GM18502 (cell line): ENCODE measurements at regions not wholly inside any gene's neighbourhood (a gene's known extent, or its start where the extent isn't known, plus 50 kb on each side); places are given as distances from the start of the nearest gene placed in this dataset.

Experiments
- ATAC-seq: cut with Tn5 transposase; IDR thresholded peaks from one replicate; pipeline ENCODE4 v1.9.1; 2021; ENCODE audit warnings: mild to moderate bottlenecking; ENCODE audit not compliant: unreplicated experiment, poor library complexity

GRCh38 chr5:4150067-4150466 lies 554.4 kb downstream of the IRX1 start:
- ATAC-seq, result no peak

GRCh38 chr5:4156153-4156552 lies 560.5 kb downstream of the IRX1 start:
- ATAC-seq, result no peak

- no peak for ATAC-seq
Observed at GRCh38 chr5:4156889-4157288, 561.3 kb downstream of the IRX1 start.

GRCh38 chr5:4158750-4159447 lies 563.3 kb downstream of the IRX1 start:
- no peak for ATAC-seq

GRCh38 chr5:4159681-4160080 lies 564.0 kb downstream of the IRX1 start:
- no peak for ATAC-seq

- ATAC-seq, result no peak
Observed at GRCh38 chr5:4164167-4164566, 568.5 kb downstream of the IRX1 start.

GRCh38 chr5:4180703-4181102 lies 585.1 kb downstream of the IRX1 start:
- no peak for ATAC-seq

GRCh38 chr5:4182144-4182543 lies 586.5 kb downstream of the IRX1 start:
- no peak for ATAC-seq

GRCh38 chr5:4185127-4185526 lies 589.5 kb downstream of the IRX1 start:
- ATAC-seq, result no peak

- no peak for ATAC-seq
Observed at GRCh38 chr5:4188704-4189103, 593.1 kb downstream of the IRX1 start.

- no peak for ATAC-seq
Observed at GRCh38 chr5:4189317-4189716, 593.7 kb downstream of the IRX1 start.

- ATAC-seq, result no peak
Observed at GRCh38 chr5:4191041-4191440, 595.4 kb downstream of the IRX1 start.

GRCh38 chr5:4191703-4192102 lies 596.1 kb downstream of the IRX1 start:
- ATAC-seq, result no peak

- no peak for ATAC-seq
Observed at GRCh38 chr5:4192111-4192510, 596.5 kb downstream of the IRX1 start.

GRCh38 chr5:4196744-4197143 lies 601.1 kb downstream of the IRX1 start:
- no peak for ATAC-seq

- ATAC-seq, result no peak
Observed at GRCh38 chr5:4197151-4197550, 601.5 kb downstream of the IRX1 start.

GRCh38 chr5:4198461-4198860 lies 602.8 kb downstream of the IRX1 start:
- ATAC-seq, result no peak

GRCh38 chr5:4199049-4199841 lies 603.6 kb downstream of the IRX1 start:
- no peak for ATAC-seq

GRCh38 chr5:4203146-4203545 lies 607.5 kb downstream of the IRX1 start:
- ATAC-seq, result no peak

GRCh38 chr5:4204276-4205141 lies 608.9 kb downstream of the IRX1 start:
- no peak for ATAC-seq

- no peak for ATAC-seq
Observed at GRCh38 chr5:4205398-4205797, 609.8 kb downstream of the IRX1 start.
